ENCODE measurements at regions not wholly inside any gene's neighbourhood (a gene's known extent, or its start where the extent isn't known, plus 50 kb on each side); places are given as distances from the start of the nearest gene placed in this dataset.

DNA sequence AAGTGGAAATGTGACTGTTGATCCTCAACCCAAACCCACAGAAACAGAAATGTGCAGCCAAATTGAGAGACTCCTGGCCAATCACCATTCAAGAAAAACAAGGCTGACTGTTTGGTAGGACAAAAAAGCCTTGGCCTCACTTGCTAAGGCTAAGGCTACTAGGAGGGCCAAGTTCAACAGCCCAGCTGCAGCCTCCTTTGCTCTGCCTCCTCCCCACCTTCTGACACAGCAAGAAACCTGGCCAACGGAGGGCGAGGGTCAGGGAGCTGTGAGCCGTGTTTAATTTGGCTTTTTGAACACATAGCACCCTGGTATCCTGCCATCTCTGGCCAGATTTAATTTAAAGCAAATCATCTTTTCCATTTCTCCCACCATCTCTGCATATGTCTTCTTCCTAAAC lies 165.8 kb upstream of the RAB4A start:
- peak in 1 of 7 donors; percentile 24 for DNase-seq
- Histone ChIP-seq H3K36me3 (replicated peaks in 1 of 2) (no peaks in the 10 kb centered on the region), H3K9me3 (replicated peaks in 1 of 3) (no peaks in the 10 kb centered on the region), H3K27me3 (no peaks in the 10 kb centered on the region), H3K4me1 (replicated peaks in 1 of 2) (no peaks in the 10 kb centered on the region), H3K4me3 (no peak overlapping the region), H3K27ac (no peak overlapping the region)
- TF ChIP-seq POLR2A (IDR thresholded peaks at IDR 0.05): no peak
- TF ChIP-seq, protein P1, sequence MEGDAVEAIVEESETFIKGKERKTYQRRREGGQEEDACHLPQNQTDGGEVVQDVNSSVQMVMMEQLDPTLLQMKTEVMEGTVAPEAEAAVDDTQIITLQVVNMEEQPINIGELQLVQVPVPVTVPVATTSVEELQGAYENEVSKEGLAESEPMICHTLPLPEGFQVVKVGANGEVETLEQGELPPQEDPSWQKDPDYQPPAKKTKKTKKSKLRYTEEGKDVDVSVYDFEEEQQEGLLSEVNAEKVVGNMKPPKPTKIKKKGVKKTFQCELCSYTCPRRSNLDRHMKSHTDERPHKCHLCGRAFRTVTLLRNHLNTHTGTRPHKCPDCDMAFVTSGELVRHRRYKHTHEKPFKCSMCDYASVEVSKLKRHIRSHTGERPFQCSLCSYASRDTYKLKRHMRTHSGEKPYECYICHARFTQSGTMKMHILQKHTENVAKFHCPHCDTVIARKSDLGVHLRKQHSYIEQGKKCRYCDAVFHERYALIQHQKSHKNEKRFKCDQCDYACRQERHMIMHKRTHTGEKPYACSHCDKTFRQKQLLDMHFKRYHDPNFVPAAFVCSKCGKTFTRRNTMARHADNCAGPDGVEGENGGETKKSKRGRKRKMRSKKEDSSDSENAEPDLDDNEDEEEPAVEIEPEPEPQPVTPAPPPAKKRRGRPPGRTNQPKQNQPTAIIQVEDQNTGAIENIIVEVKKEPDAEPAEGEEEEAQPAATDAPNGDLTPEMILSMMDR (IDR thresholded peaks at IDR 0.05): no peak
- WGBS, 4 donors: 79 to 82% (median 80%) methylated on average over 3 of the region's 3 CpGs
- intact Hi-C loops (cut with DNase I): no loop called here

DNA sequence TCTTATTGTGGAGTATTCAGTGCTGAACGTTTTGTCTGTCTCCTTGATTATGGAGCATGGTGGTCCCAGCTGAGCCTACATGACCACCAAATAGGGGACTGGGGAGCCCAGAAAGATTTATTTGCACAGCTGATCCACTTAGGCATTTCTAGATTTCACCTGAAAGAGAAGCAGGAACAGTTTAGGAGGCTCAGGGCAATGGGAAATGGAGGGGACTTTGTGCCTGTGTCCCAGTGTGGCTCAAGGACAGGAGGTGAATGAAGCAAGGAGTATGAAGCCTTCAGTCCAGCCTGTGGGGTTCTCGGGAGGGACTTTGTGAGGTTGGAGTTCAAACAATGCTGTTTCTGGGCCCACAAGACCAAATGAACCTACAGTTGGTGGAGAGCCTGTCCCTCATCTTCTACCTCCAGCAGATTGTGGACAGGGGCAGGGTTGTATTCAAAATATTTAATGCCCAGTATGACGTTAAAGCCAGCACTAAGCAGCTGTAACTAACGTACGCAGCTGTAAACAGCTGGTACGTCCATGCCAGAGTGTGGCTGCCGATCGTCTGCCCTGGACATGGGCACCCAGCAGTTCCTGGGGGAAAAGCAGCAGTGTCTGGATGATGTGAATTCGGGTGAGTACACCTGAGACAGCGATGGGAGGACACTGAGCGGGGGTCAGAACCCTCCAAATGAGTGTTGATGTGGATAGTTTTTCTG lies 164.9 kb upstream of the RAB4A start:
- Histone ChIP-seq H3K27me3 (no peaks in the 10 kb centered on the region), H3K27ac (no peak overlapping the region), H3K9me3 (replicated peaks in 1 of 3) (no peaks in the 10 kb centered on the region), H3K36me3 (replicated peaks in 1 of 2) (no peaks in the 10 kb centered on the region), H3K4me1 (replicated peaks in 1 of 2) (no peaks in the 10 kb centered on the region), H3K4me3 (no peak overlapping the region)
- intact Hi-C loops (cut with DNase I): no loop called here
- WGBS, 4 donors: 87 to 92% (median 88%) methylated on average over 11 of the region's 11 CpGs
- peak in 1 of 7 donors; percentile 31 for DNase-seq
- TF ChIP-seq, protein P1 (IDR thresholded peaks at IDR 0.05): no peak
- TF ChIP-seq POLR2A (IDR thresholded peaks at IDR 0.05): no peak

DNA sequence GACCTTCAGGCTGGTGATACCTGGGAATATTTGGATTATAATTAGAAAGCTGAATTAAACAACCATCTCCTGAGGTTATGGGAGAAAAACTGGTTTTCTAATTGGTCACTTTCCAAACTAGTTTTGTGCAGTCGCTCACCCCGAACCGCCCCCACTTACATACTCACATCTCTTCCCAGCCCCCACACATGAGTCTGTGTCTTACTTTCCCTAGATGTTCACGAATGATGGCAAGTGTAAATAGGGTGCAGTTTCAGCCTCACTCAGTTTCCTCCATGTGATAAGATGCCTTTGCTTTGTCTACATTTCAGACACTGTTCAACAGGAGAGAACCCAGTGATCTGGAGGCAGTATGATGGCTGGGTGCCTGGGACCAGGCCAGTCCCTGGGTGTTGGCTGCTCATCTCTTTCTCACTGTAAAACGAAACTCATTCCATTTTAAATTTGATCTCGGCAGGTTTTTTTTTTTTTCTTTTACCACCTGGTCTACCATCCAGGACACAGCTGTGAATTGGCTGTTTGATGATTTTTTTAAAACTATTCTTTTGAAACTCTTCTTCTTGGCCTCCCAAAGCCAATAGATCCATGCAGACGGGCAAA lies 164.3 kb upstream of the RAB4A start:
- no peak overlapping the region for H3K27ac ChIP-seq
- H3K9me3 ChIP-seq (replicated peaks in 1 of 3): no peaks in the 10 kb centered on the region
- peak in 1 of 7 donors; percentile 30 for DNase-seq
- H3K4me1 ChIP-seq (replicated peaks in 1 of 2): no peaks in the 10 kb centered on the region
- H3K36me3 ChIP-seq (replicated peaks in 1 of 2): no peaks in the 10 kb centered on the region
- H3K4me3 ChIP-seq: no peak overlapping the region
- intact Hi-C loops (cut with DNase I): no loop called here
- no peak for TF ChIP-seq POLR2A (IDR thresholded peaks at IDR 0.05)
- TF ChIP-seq, protein P1 (IDR thresholded peaks at IDR 0.05): no peak
- WGBS, 4 donors: 91 to 93% (median 91%) methylated on average over 7 of the region's 7 CpGs
- H3K27me3 ChIP-seq: no peaks in the 10 kb centered on the region

DNA sequence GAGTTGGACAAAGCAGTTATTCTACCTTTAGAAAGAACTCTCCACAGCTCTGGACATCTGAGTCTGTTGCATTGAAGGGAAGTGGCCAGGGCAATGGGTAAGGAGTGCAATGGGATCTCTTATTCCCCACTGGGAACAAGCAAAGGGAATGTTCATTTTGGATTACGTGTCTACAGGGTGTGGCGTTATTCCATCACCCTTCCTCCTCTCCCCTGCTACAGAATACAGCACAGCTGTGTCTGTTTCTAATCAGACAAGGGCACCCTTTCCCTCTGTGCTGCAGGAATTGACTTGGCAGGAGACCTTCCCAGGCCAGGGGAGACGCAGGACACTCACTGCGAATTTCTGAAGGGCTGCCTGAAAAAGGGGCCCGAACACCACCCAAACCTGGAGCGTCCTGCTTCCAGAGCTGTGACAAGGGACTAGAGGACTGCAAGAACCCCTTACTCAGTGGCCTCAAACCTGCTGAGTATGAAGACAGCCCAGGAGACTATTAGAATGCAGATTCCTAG lies 163.6 kb upstream of the RAB4A start:
- TF ChIP-seq, protein P1 (IDR thresholded peaks at IDR 0.05): no peak
- no peak for TF ChIP-seq POLR2A (IDR thresholded peaks at IDR 0.05)
- Histone ChIP-seq H3K4me3 (no peak overlapping the region), H3K27ac (no peak overlapping the region), H3K27me3 (no peaks in the 10 kb centered on the region), H3K36me3 (replicated peaks in 1 of 2) (no peaks in the 10 kb centered on the region), H3K9me3 (replicated peaks in 1 of 3) (no peaks in the 10 kb centered on the region), H3K4me1 (replicated peaks in 1 of 2) (no peaks in the 10 kb centered on the region)
- 89 to 95% (median 93%) methylated on average over 3 to 6 of the region's 6 CpGs for WGBS, 4 donors
- intact Hi-C loops (cut with DNase I): no loop called here
- peak in 1 of 7 donors; percentile 6 for DNase-seq
